Ovary (tissue), 7 donors: ENCODE measurements at regions not wholly inside any gene's neighbourhood (a gene's known extent, or its start where the extent isn't known, plus 50 kb on each side); places are given as distances from the start of the nearest gene placed in this dataset.

ENCODE experiments used
- DNase-seq, 5 donors: peaks; one replicate each; pipeline ENCODE4 v3.0.0-alpha.2; 2019 to 2020
- H3K27ac ChIP-seq, 2 donors: fragments of 200-600 bp; one replicate each; pipeline versions ENCODE4 v1.5.1 to v1.8.0; 2019 to 2022
- H3K27me3 ChIP-seq: fragments of 200-600 bp; one replicate; pipeline ENCODE4 v1.8.0; 2022
- H3K36me3 ChIP-seq: fragments of 200-600 bp; sonication (generic); one replicate; pipeline ENCODE4 v1.5.1; 2019
- H3K4me1 ChIP-seq: one replicate; pipeline ENCODE4 v1.8.1; 2013; ENCODE audit warnings: mild to moderate bottlenecking, moderate library complexity; ENCODE audit not compliant: insufficient read depth
- H3K4me3 ChIP-seq: fragments of 200-600 bp; sonication (generic); one replicate; pipeline ENCODE4 v1.5.1; 2017
- H3K9me3 ChIP-seq, 2 donors: fragments of 200-600 bp in 1 of 2; sonication (generic) in 1 of 2; one replicate each; pipeline versions ENCODE4 v1.5.1 to v1.8.1; 2013 to 2019; ENCODE audit warnings: mild to moderate bottlenecking in 1 of 2, moderate library complexity in 1 of 2
- EP300 ChIP-seq: sonication (generic); formaldehyde crosslinking; IDR thresholded peaks from one replicate; pipeline ENCODE4 v1.6.1; 2017; ENCODE audit warnings: antibody characterized with exemption
- POLR2A ChIP-seq: fragments of 450-650 bp; IDR thresholded peaks from one replicate; pipeline ENCODE4 v1.6.1; 2017; ENCODE audit warnings: antibody characterized with exemption, mild to moderate bottlenecking, moderate library complexity
- WGBS, 3 donors: extraction: QIAGEN DNeasy Blood & Tissue Kit in 1 of 3; methylation state at CpG; one replicate each; pipeline versions ENCODE4 v1.1.5 to v1.1.7; 2013 to 2017; 5-methylcytosine and 5-hydroxymethylcytosine counted together
- intact Hi-C, 4 donors: fragments of 100-400 bp; cut with DNase I; formaldehyde crosslinking; loops; one replicate each; pipeline versions ENCODE4 v1.11.0 to v1.15.1; 2022 to 2023
- TF ChIP-seq, protein P1 (sequence below), 3 donors: fragments of 450-650 bp in 2 of 3; fragments of 200-600 bp in 1 of 3; IDR thresholded peaks; one replicate each; pipeline versions ENCODE4 v1.5.1 to v1.8.0; 2016 to 2022; ENCODE audit warnings: antibody characterized with exemption in 3 of 3, mild to moderate bottlenecking in 1 of 3
- donor health status: DM: no; HTN: no; CAD: no; lungs with moderate emphysema.
- donor health status: DM: no; HTN: no; CAD: no.
- donor health status: Bipolar disorder and iron deficiency.
- donor health status: DM: no; HTN: no; CAD: no.
- donor health status: DM: yes; HTN: yes; CAD: no.

DNA sequence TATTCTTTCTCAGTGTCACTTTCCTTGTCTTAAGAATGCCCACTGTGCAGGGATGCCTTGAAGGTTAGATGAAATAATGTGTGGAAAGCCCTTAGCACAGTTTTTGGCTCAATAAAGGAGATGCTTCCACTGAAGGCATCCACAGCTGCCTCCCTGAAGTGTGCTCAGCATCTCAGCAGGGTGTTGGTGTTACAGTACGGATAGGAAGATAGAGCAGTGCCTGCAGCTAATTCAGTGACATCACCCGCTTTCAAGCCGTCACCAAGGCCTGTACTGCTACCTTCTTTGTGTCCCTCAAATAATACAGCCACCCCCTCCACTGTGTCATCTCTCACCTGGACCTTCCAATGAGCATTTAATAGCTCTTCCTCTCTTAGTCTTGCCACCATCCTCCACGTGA, 59.0 kb downstream of the NDUFS5 start:
- Histone ChIP-seq H3K9me3 (no peaks in the 10 kb centered on the region), H3K27ac (no peak overlapping the region), H3K4me1 (peaks cover 3% of the 10 kb centered on the region), H3K4me3 (no peak overlapping the region), H3K36me3 (no peaks in the 10 kb centered on the region), H3K27me3 (no peaks in the 10 kb centered on the region)
- TF ChIP-seq, protein P1, sequence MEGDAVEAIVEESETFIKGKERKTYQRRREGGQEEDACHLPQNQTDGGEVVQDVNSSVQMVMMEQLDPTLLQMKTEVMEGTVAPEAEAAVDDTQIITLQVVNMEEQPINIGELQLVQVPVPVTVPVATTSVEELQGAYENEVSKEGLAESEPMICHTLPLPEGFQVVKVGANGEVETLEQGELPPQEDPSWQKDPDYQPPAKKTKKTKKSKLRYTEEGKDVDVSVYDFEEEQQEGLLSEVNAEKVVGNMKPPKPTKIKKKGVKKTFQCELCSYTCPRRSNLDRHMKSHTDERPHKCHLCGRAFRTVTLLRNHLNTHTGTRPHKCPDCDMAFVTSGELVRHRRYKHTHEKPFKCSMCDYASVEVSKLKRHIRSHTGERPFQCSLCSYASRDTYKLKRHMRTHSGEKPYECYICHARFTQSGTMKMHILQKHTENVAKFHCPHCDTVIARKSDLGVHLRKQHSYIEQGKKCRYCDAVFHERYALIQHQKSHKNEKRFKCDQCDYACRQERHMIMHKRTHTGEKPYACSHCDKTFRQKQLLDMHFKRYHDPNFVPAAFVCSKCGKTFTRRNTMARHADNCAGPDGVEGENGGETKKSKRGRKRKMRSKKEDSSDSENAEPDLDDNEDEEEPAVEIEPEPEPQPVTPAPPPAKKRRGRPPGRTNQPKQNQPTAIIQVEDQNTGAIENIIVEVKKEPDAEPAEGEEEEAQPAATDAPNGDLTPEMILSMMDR (IDR thresholded peaks at IDR 0.05) = no peak
- TF ChIP-seq EP300 (no peak), POLR2A (no peak)
- 70 to 84% (median 75%) methylated on average over 4 of the region's 4 CpGs for WGBS, 3 donors
- peak in 1 of 5 donors; percentile 17 for DNase-seq
- intact Hi-C loops = no loop called here

DNA sequence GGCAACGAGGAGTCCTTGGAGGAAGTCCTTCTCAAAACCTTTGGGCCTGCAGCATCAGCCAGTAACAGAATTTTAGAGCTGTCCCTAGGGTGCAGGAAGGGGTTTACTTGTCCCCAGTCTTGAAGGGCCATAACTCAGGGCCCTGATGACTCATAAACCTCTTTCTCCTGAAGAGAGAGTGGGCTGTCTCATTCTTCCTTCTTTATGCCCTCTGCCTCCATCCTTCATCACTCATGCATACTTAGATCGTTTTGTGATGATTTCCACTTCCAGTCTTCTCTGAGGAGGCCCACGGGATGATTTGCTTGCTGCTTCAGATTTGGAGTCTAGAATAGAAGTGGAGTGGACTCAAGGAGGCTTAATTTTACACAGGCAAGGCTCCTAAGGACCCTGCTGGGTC, 60.2 kb downstream of the NDUFS5 start:
- no peaks in the 10 kb centered on the region for H3K36me3 ChIP-seq
- H3K27ac ChIP-seq = peak overlapping the region; percentile 20 to 75
- no peaks in the 10 kb centered on the region for H3K27me3 ChIP-seq
- H3K4me3 ChIP-seq = no peak overlapping the region
- H3K4me1 ChIP-seq = peaks cover 3% of the 10 kb centered on the region
- WGBS, 3 donors = 25 to 36% (median 29%) methylated on average over 3 of the region's 3 CpGs
- H3K9me3 ChIP-seq = no peaks in the 10 kb centered on the region
- intact Hi-C loops = no loop called here
- no peak for DNase-seq
- TF ChIP-seq, protein P1 (IDR thresholded peaks at IDR 0.05) = no peak
- no peak for TF ChIP-seq EP300
- no peak for TF ChIP-seq POLR2A

DNA sequence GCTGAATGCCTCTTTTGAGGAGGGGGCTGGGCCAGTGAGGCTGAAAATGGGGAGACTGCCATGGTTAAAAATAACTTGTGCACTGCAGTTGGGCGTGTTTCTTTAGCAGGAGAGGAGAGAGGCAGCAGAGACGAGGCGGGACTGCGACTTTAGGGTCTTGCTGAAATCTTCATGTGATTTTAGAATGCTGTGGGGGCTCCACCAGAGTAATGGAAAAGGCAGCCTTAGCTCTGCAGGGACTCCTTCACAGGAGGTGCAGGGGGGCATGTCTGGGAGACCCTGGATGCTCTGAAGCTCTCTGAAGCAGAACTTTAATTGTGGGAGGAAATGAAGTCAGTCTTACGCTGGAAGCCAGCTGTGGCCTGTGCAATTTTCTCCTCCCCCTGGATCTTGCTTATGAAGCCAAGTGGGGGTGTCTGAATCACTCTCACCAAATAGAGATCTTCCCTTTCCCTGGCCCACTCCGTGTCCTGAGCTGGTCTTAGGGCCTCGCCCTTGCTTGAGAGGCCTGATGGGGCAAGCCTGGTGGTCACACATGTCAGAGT, 60.8 kb downstream of the NDUFS5 start:
- intact Hi-C loops = no loop called here
- no peaks in the 10 kb centered on the region for H3K27me3 ChIP-seq
- TF ChIP-seq, protein P1 (IDR thresholded peaks at IDR 0.05) = no peak
- TF ChIP-seq POLR2A (no peak), EP300 (no peak)
- no peaks in the 10 kb centered on the region for H3K36me3 ChIP-seq
- peak overlapping the region; percentile 20 to 75 for H3K27ac ChIP-seq
- H3K4me3 ChIP-seq = no peak overlapping the region
- peak in 3 of 5 donors; percentile 56 to 71 (median 56) for DNase-seq
- WGBS, 3 donors = 12 to 26% (median 23%) methylated on average over 7 of the region's 7 CpGs
- H3K9me3 ChIP-seq = no peaks in the 10 kb centered on the region
- H3K4me1 ChIP-seq = peaks cover 3% of the 10 kb centered on the region

DNA sequence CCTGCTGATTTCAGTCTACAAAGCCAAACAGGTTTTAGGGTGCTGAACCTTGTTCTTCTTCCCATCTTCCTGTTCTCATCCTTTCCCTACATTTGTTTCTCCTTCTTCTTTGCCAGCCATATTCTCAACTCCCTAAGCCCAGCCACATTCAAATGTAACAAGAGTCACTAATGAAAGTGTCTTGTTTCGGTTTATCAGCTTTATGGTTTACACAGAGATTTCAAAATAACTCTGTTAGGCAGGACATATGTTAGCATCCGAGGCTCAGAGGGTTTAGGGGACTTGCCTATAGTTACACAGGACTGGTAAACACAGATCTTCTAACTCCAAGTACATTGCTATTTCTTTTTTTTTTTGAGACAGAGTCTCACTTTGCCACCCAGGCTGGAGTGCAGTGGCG, 61.3 kb downstream of the NDUFS5 start:
- Histone ChIP-seq H3K27me3 (no peaks in the 10 kb centered on the region), H3K4me1 (peaks cover 3% of the 10 kb centered on the region), H3K4me3 (no peak overlapping the region), H3K36me3 (no peaks in the 10 kb centered on the region), H3K9me3 (no peaks in the 10 kb centered on the region), H3K27ac (peak overlapping the region; percentile 20 to 75)
- no peak for DNase-seq
- no peak for TF ChIP-seq EP300
- TF ChIP-seq POLR2A = no peak
- TF ChIP-seq, protein P1 (IDR thresholded peaks at IDR 0.05) = no peak
- intact Hi-C loops = no loop called here
- WGBS, 3 donors = 55 to 63% (median 61%) methylated on average over 3 of the region's 3 CpGs
